Loucy (cell line): ENCODE measurements at regions not wholly inside any gene's neighbourhood (a gene's known extent, or its start where the extent isn't known, plus 50 kb on each side); places are given as distances from the start of the nearest gene placed in this dataset.

ENCODE experiments used
- H2AFZ ChIP-seq: fragments of 200-600 bp; sonication (generic); 2 replicates; pipeline ENCODE4 v1.6.0; 2016; ENCODE audit warnings: antibody characterized with exemption, mild to moderate bottlenecking, low read length, moderate library complexity
- H3F3A ChIP-seq: fragments of 200-600 bp; 2 replicates; pipeline ENCODE4 v1.6.0; 2016; ENCODE audit warnings: antibody characterized with exemption, low read depth, mild to moderate bottlenecking
- H3K27me3 ChIP-seq: fragments of 200-600 bp; sonication (generic); 2 replicates; pipeline ENCODE4 v1.6.1; 2014; ENCODE audit warnings: low read length, mild to moderate bottlenecking; ENCODE audit not compliant: insufficient read depth, poor library complexity, severe bottlenecking
- H3K36me3 ChIP-seq: fragments of 200-600 bp; sonication (generic); 2 replicates; pipeline ENCODE4 v1.6.1; 2016; ENCODE audit warnings: low read length; ENCODE audit not compliant: insufficient read depth
- H3K4me1 ChIP-seq: fragments of 200-600 bp; sonication (generic); 2 replicates; pipeline ENCODE4 v1.5.1; 2014; ENCODE audit warnings: low read length, mild to moderate bottlenecking; ENCODE audit not compliant: insufficient read depth, poor library complexity, severe bottlenecking
- H3K4me2 ChIP-seq: fragments of 200-600 bp; sonication (generic); 2 replicates; pipeline ENCODE4 v1.6.0; 2014; ENCODE audit warnings: antibody characterized with exemption, low read length, low read depth, mild to moderate bottlenecking; ENCODE audit not compliant: poor library complexity, severe bottlenecking
- H3K4me3 ChIP-seq: fragments of 200-600 bp; sonication (generic); 2 replicates; pipeline ENCODE4 v1.5.1; 2014; ENCODE audit warnings: low read length, mild to moderate bottlenecking, mixed read lengths; ENCODE audit not compliant: poor library complexity, severe bottlenecking
- H3K79me2 ChIP-seq: fragments of 200-600 bp; sonication (generic); 2 replicates; pipeline ENCODE4 v1.6.1; 2014; ENCODE audit warnings: low read length; ENCODE audit not compliant: insufficient read depth
- H3K9ac ChIP-seq: fragments of 200-600 bp; sonication (generic); 2 replicates; pipeline ENCODE4 v1.6.0; 2014; ENCODE audit warnings: mild to moderate bottlenecking, low read depth, low read length, moderate library complexity; ENCODE audit not compliant: poor library complexity, severe bottlenecking
- H3K9me2 ChIP-seq: fragments of 200-600 bp; sonication (generic); replicated peaks from 2 replicates; pipeline ENCODE4 v1.6.1; 2016; ENCODE audit warnings: low read depth, low read length, mixed read lengths
- H3K9me3 ChIP-seq: fragments of 200-600 bp; sonication (generic); 2 replicates; pipeline ENCODE4 v1.6.1; 2014; ENCODE audit warnings: mild to moderate bottlenecking, antibody characterized with exemption, low read length, low read depth; ENCODE audit not compliant: insufficient read depth
- H4K20me1 ChIP-seq: fragments of 200-600 bp; sonication (generic); 2 replicates; pipeline ENCODE4 v1.6.0; 2014; ENCODE audit warnings: antibody characterized with exemption, low read length, mild to moderate bottlenecking; ENCODE audit not compliant: insufficient read depth, poor library complexity, severe bottlenecking
- EZH2phosphoT487 ChIP-seq: fragments of 200-600 bp; IDR thresholded peaks from 2 replicates; pipeline ENCODE4 v1.6.1; 2018; ENCODE audit warnings: antibody characterized with exemption, mild to moderate bottlenecking, moderate library complexity, borderline replicate concordance
- TF ChIP-seq, protein P1 (sequence below): fragments of 200-600 bp; sonication (generic); conservative IDR thresholded peaks from 2 replicates; pipeline ENCODE4 v1.5.1; 2014; ENCODE audit warnings: mild to moderate bottlenecking, antibody characterized with exemption, low read length

GRCh38 chr5:163221581-163221980 is 215.8 kb upstream of the CCNG1 start:
- no peak overlapping the region for H3K4me3 ChIP-seq
- H3K9me2 ChIP-seq: no peaks in the 10 kb centered on the region
- no peaks in the 10 kb centered on the region for H3K27me3 ChIP-seq
- no peaks in the 10 kb centered on the region for H4K20me1 ChIP-seq
- TF ChIP-seq EZH2phosphoT487: no peak
- TF ChIP-seq, protein P1, sequence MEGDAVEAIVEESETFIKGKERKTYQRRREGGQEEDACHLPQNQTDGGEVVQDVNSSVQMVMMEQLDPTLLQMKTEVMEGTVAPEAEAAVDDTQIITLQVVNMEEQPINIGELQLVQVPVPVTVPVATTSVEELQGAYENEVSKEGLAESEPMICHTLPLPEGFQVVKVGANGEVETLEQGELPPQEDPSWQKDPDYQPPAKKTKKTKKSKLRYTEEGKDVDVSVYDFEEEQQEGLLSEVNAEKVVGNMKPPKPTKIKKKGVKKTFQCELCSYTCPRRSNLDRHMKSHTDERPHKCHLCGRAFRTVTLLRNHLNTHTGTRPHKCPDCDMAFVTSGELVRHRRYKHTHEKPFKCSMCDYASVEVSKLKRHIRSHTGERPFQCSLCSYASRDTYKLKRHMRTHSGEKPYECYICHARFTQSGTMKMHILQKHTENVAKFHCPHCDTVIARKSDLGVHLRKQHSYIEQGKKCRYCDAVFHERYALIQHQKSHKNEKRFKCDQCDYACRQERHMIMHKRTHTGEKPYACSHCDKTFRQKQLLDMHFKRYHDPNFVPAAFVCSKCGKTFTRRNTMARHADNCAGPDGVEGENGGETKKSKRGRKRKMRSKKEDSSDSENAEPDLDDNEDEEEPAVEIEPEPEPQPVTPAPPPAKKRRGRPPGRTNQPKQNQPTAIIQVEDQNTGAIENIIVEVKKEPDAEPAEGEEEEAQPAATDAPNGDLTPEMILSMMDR: no peak
- H3F3A ChIP-seq: no peaks in the 10 kb centered on the region
- no peaks in the 10 kb centered on the region for H3K79me2 ChIP-seq
- H3K4me2 ChIP-seq: no peak overlapping the region
- H3K36me3 ChIP-seq: no peaks in the 10 kb centered on the region
- H3K9ac ChIP-seq: no peak overlapping the region
- H3K4me1 ChIP-seq: no peaks in the 10 kb centered on the region
- no peak overlapping the region for H2AFZ ChIP-seq
- no peaks in the 10 kb centered on the region for H3K9me3 ChIP-seq

DNA sequence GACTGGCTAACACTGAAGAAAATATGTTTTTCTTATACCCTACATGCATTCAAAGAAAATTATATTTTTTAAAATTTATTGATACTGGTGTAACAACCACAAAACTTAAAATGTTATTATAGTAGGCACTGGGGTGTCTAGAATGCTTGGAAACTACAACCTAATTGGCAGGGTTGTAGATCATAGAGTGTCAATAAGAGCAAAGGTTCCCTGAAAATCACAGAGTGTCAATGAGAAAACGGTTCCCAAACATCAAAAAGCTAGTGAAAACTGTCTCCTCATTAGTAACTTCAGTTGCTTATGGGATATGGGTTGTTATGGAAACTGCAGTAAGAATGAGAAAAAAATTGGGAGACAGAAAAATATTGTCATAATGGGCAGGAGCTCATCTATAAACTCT is 214.4 kb upstream of the CCNG1 start:
- Histone ChIP-seq H3K4me2 (no peak overlapping the region), H3K79me2 (no peaks in the 10 kb centered on the region), H3K27me3 (no peaks in the 10 kb centered on the region), H3K4me1 (no peaks in the 10 kb centered on the region), H2AFZ (no peak overlapping the region), H3K36me3 (no peaks in the 10 kb centered on the region), H3K9me2 (no peaks in the 10 kb centered on the region), H4K20me1 (no peaks in the 10 kb centered on the region), H3K4me3 (no peak overlapping the region), H3K9me3 (no peaks in the 10 kb centered on the region), H3F3A (no peaks in the 10 kb centered on the region), H3K9ac (no peak overlapping the region)
- TF ChIP-seq, protein P1: no peak
- TF ChIP-seq EZH2phosphoT487: no peak

GRCh38 chr5:163244445-163244987 is 192.9 kb upstream of the CCNG1 start:
- H3K9me2 ChIP-seq: no peaks in the 10 kb centered on the region
- no peaks in the 10 kb centered on the region for H3K27me3 ChIP-seq
- no peak for TF ChIP-seq EZH2phosphoT487
- TF ChIP-seq, protein P1: no peak
- H3K36me3 ChIP-seq: no peaks in the 10 kb centered on the region
- H3K9me3 ChIP-seq: no peaks in the 10 kb centered on the region
- no peaks in the 10 kb centered on the region for H3K4me1 ChIP-seq
- H3K79me2 ChIP-seq: no peaks in the 10 kb centered on the region
- H3K4me2 ChIP-seq: no peak overlapping the region
- no peak overlapping the region for H3K4me3 ChIP-seq
- no peaks in the 10 kb centered on the region for H4K20me1 ChIP-seq
- H3F3A ChIP-seq: no peaks in the 10 kb centered on the region
- H2AFZ ChIP-seq: no peak overlapping the region
- H3K9ac ChIP-seq: no peak overlapping the region
